NT2/D1 (cell line): ENCODE measurements at regions not wholly inside any gene's neighbourhood (a gene's known extent, or its start where the extent isn't known, plus 50 kb on each side); places are given as distances from the start of the nearest gene placed in this dataset.

Source experiments
- SUZ12 ChIP-seq: IDR thresholded peaks from 2 replicates; pipeline ENCODE4 v1.6.1; 2011; ENCODE audit not compliant: insufficient read length, insufficient read depth; ENCODE audit errors: extremely low read depth
- YY1 ChIP-seq: IDR thresholded peaks from 2 replicates; pipeline ENCODE4 v1.6.1; 2011; ENCODE audit not compliant: insufficient read length, insufficient read depth

GRCh38 chr11:92770419-92770818 is 199.0 kb upstream of the MTNR1B start:
- no peak for TF ChIP-seq SUZ12
- TF ChIP-seq YY1 = no peak
